WTC11 (cell line): ENCODE measurements at regions not wholly inside any gene's neighbourhood (a gene's known extent, or its start where the extent isn't known, plus 50 kb on each side); places are given as distances from the start of the nearest gene placed in this dataset.

Experiments
- ATAC-seq: fragments of 200-7000 bp; cut with Tn5 transposase; 2 replicates; pipeline ENCODE4 v1.10.0; 2021; ENCODE audit warnings: mild to moderate bottlenecking, moderate library complexity
- CTCF ChIA-PET: fragments of 300-600 bp; sonication (Branson Sonifier 250); formaldehyde crosslinking; loops from one replicate; lab custom pipeline; 2021; ENCODE audit warnings: antibody characterized with exemption; lab: Charles Lee
- POLR2A ChIA-PET: fragments of 350-600 bp; sonication (Branson Sonifier 250); formaldehyde crosslinking; loops from one replicate; lab custom pipeline; 2021; ENCODE audit warnings: antibody characterized with exemption; lab: Charles Lee
- DNase-seq: peaks from one replicate; pipeline ENCODE4 v3.0.0; 2021; ENCODE audit warnings: low spot score
- H3K27ac Mint-ChIP-seq: 2 replicates; pipeline ENCODE4 v1.8.0; 2021; ENCODE audit warnings: mixed read lengths
- H3K27me3 Mint-ChIP-seq: 2 replicates; pipeline ENCODE4 v1.8.0; 2021; ENCODE audit warnings: low read depth, mild to moderate bottlenecking, moderate library complexity, mixed read lengths
- H3K36me3 Mint-ChIP-seq: 2 replicates; pipeline ENCODE4 v1.8.0; 2021; ENCODE audit warnings: mixed read lengths
- H3K4me1 Mint-ChIP-seq: 2 replicates; pipeline ENCODE4 v1.8.0; 2022; ENCODE audit warnings: mixed read lengths
- H3K4me3 Mint-ChIP-seq: 2 replicates; pipeline ENCODE4 v1.8.0; 2021; ENCODE audit warnings: mild to moderate bottlenecking, moderate library complexity, mixed read lengths
- H3K9me3 Mint-ChIP-seq: 2 replicates; pipeline ENCODE4 v1.8.0; 2021; ENCODE audit warnings: mixed read lengths
- CBFB ChIP-seq: sonication (generic); formaldehyde crosslinking; IDR thresholded peaks from 2 replicates; pipeline ENCODE4 v1.8.1; 2022; ENCODE audit warnings: mild to moderate bottlenecking, low read depth, missing genetic modification reagents
- CDX4 ChIP-seq: fragments of 250-450 bp; sonication (Bioruptor Pico); IDR thresholded peaks from 2 replicates; pipeline ENCODE4 v1.9.0; 2021; ENCODE audit warnings: moderate library complexity, mild to moderate bottlenecking, inconsistent platforms, borderline replicate concordance
- E2F5 ChIP-seq: sonication (generic); formaldehyde crosslinking; IDR thresholded peaks from 2 replicates; pipeline ENCODE4 v1.8.1; 2022; ENCODE audit warnings: mild to moderate bottlenecking, moderate library complexity, missing genetic modification reagents
- ERG ChIP-seq: fragments of 250-450 bp; sonication (Bioruptor Pico); IDR thresholded peaks from 2 replicates; pipeline ENCODE4 v1.8.0; 2021; ENCODE audit warnings: mild to moderate bottlenecking
- FOXK1 ChIP-seq: sonication (generic); formaldehyde crosslinking; IDR thresholded peaks from 2 replicates; pipeline ENCODE4 v1.8.0; 2022; ENCODE audit warnings: mild to moderate bottlenecking, moderate library complexity, missing genetic modification reagents
- IRF2 ChIP-seq: sonication (generic); formaldehyde crosslinking; IDR thresholded peaks from 2 replicates; pipeline ENCODE4 v1.8.0; 2022; ENCODE audit warnings: low read depth, missing genetic modification reagents, borderline replicate concordance
- MLX ChIP-seq: sonication (generic); formaldehyde crosslinking; IDR thresholded peaks from 2 replicates; pipeline ENCODE4 v1.8.1; 2023; ENCODE audit warnings: mild to moderate bottlenecking, missing genetic modification reagents, moderate library complexity
- MYBL2 ChIP-seq: sonication (generic); formaldehyde crosslinking; IDR thresholded peaks from 2 replicates; pipeline ENCODE4 v1.8.1; 2023; ENCODE audit warnings: mild to moderate bottlenecking, moderate library complexity, missing genetic modification reagents
- NR1H2 ChIP-seq: sonication (generic); formaldehyde crosslinking; IDR thresholded peaks from 2 replicates; pipeline ENCODE4 v1.9.0; 2021; ENCODE audit warnings: mild to moderate bottlenecking, moderate library complexity, missing genetic modification reagents
- PRDM15 ChIP-seq: sonication (generic); formaldehyde crosslinking; IDR thresholded peaks from 2 replicates; pipeline ENCODE4 v1.8.0; 2022; ENCODE audit warnings: missing genetic modification reagents
- PRRX2 ChIP-seq: fragments of 250-450 bp; sonication (Bioruptor Pico); IDR thresholded peaks from 2 replicates; pipeline ENCODE4 v1.8.0; 2021; ENCODE audit warnings: mild to moderate bottlenecking
- RORB ChIP-seq: fragments of 250-450 bp; sonication (Bioruptor Pico); IDR thresholded peaks from 2 replicates; pipeline ENCODE4 v1.9.0; 2021; ENCODE audit warnings: mild to moderate bottlenecking
- SMAD3 ChIP-seq: sonication (generic); formaldehyde crosslinking; IDR thresholded peaks from 2 replicates; pipeline ENCODE4 v1.8.0; 2022; ENCODE audit warnings: missing genetic modification reagents, mild to moderate bottlenecking, borderline replicate concordance
- TEAD4 ChIP-seq: sonication (generic); formaldehyde crosslinking; IDR thresholded peaks from 2 replicates; pipeline ENCODE4 v1.8.0; 2022; ENCODE audit warnings: mild to moderate bottlenecking, missing genetic modification reagents
- USF1 ChIP-seq: sonication (generic); formaldehyde crosslinking; IDR thresholded peaks from 2 replicates; pipeline ENCODE4 v1.8.0; 2022; ENCODE audit warnings: mild to moderate bottlenecking, missing genetic modification reagents
- ZNF121 ChIP-seq: sonication (generic); formaldehyde crosslinking; IDR thresholded peaks from 2 replicates; pipeline ENCODE4 v1.8.0; 2023; ENCODE audit warnings: missing genetic modification reagents
- ZNF232 ChIP-seq: sonication (generic); formaldehyde crosslinking; IDR thresholded peaks from 2 replicates; pipeline ENCODE4 v1.8.0; 2022; ENCODE audit warnings: mild to moderate bottlenecking, missing genetic modification reagents
- ZNF416 ChIP-seq: fragments of 250-450 bp; sonication (Bioruptor Pico); IDR thresholded peaks from 2 replicates; pipeline ENCODE4 v1.9.0; 2021; ENCODE audit warnings: mild to moderate bottlenecking, inconsistent platforms
- ZNF425 ChIP-seq: fragments of 250-450 bp; sonication (Bioruptor Pico); conservative IDR thresholded peaks from 2 replicates; pipeline ENCODE4 v1.9.0; 2021; ENCODE audit warnings: mild to moderate bottlenecking

- Mint-ChIP-seq H3K4me1 (peaks cover 9% of the 10 kb centered on the region), H3K27ac (no peak overlapping the region), H3K9me3 (peaks cover 8% of the 10 kb centered on the region; the same call in 1 of the 2 replicates), H3K4me3 (no peak overlapping the region), H3K27me3 (no peaks in the 10 kb centered on the region)
- ChIA-PET POLR2A (no interaction called here), CTCF (no interaction called here)
- 0 out of 2 replicates have a peak, but pooled peaks have one; percentile 22 for ATAC-seq
- TF ChIP-seq FOXK1 (CRISPR knock-in tag) (no peak), MLX (CRISPR knock-in tag) (no peak), ERG (CRISPR knock-in tag) (no peak), ZNF232 (CRISPR knock-in tag) (no peak), SMAD3 (CRISPR knock-in tag) (no peak), CDX4 (no peak), ZNF425 (CRISPR knock-in tag) (no peak), E2F5 (CRISPR knock-in tag) (no peak), PRRX2 (CRISPR knock-in tag) (no peak), MYBL2 (CRISPR knock-in tag) (no peak), CBFB (CRISPR knock-in tag) (no peak), TEAD4 (CRISPR knock-in tag) (no peak), USF1 (CRISPR knock-in tag) (no peak)
- TF ChIP-seq, all 79 proteins: peak for 0
- H3K36me3 Mint-ChIP-seq = no peaks in the 10 kb centered on the region
- DNase-seq = no peak
Observed at GRCh38 chr4:32148111-32148666, 1428.0 kb downstream of the PCDH7 start.

GRCh38 chr4:32158961-32159360 is 1438.8 kb downstream of the PCDH7 start:
- DNase-seq (no peak), ATAC-seq (no peak)
- Mint-ChIP-seq H3K4me3 (no peak overlapping the region), H3K9me3 (peaks cover 4% of the 10 kb centered on the region), H3K27me3 (no peaks in the 10 kb centered on the region), H3K4me1 (no peaks in the 10 kb centered on the region), H3K27ac (no peak overlapping the region), H3K36me3 (no peaks in the 10 kb centered on the region)
- ChIA-PET CTCF (no interaction called here), POLR2A (no interaction called here)
- TF ChIP-seq IRF2 (CRISPR knock-in tag) = no peak
- TF ChIP-seq ZNF416 (CRISPR knock-in tag) = no peak
- TF ChIP-seq ZNF121 (CRISPR knock-in tag) = no peak
- TF ChIP-seq NR1H2 = no peak
- no peak for TF ChIP-seq RORB (CRISPR knock-in tag)
- TF ChIP-seq PRDM15 (CRISPR knock-in tag) = no peak
